AG04449 (cell line): ENCODE measurements at regions not wholly inside any gene's neighbourhood (a gene's known extent, or its start where the extent isn't known, plus 50 kb on each side); places are given as distances from the start of the nearest gene placed in this dataset.

Experiments used
- CTCF ChIA-PET: fragments of 350-600 bp; formaldehyde crosslinking; extraction: SDS; loops from one replicate; lab custom pipeline; 2021; ENCODE audit warnings: antibody characterized with exemption; lab: Yijun Ruan, JAX
- POLR2A ChIA-PET: fragments of 400-600, 350-600 bp; formaldehyde crosslinking; extraction: SDS; loops from one replicate; lab custom pipeline; 2020; ENCODE audit warnings: antibody characterized with exemption, inconsistent platforms; lab: Yijun Ruan, JAX
- DNase-seq: peaks from one replicate; pipeline ENCODE4 v3.0.0-alpha.2; 2010; ENCODE audit warnings: low read depth, low spot score
- H3K4me3 ChIP-seq: 2 replicates; pipeline ENCODE4 v1.5.1; 2011; ENCODE audit warnings: low read depth, mild to moderate bottlenecking, control low read depth, low read length
- TF ChIP-seq, protein P1 (sequence below): IDR thresholded peaks from one replicate; pipeline ENCODE4 v1.5.1; 2011; ENCODE audit warnings: mild to moderate bottlenecking, moderate library complexity, low read length, control low read depth, inconsistent platforms; ENCODE audit not compliant: insufficient read depth; ENCODE audit errors: missing control alignments

DNA sequence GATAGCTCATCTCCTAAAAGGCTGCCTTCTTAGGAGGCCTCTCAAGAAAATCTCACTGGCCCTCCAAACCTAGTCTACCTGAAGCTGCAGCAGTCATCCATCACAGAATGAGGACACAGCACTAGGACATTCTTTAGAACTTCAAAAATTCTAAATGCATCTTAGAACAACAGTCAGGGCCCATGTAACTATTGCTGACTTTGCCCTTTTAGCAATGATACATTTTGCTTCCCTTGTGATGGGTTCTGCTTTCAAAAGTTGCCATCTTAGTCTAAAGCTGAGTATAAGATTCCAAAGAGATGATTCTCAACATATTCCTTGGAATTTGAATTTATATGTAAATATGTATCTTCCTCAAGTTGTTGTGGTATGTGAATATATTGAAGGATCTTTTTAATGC lies 793.0 kb downstream of the RAB28 start:
- TF ChIP-seq, protein P1, sequence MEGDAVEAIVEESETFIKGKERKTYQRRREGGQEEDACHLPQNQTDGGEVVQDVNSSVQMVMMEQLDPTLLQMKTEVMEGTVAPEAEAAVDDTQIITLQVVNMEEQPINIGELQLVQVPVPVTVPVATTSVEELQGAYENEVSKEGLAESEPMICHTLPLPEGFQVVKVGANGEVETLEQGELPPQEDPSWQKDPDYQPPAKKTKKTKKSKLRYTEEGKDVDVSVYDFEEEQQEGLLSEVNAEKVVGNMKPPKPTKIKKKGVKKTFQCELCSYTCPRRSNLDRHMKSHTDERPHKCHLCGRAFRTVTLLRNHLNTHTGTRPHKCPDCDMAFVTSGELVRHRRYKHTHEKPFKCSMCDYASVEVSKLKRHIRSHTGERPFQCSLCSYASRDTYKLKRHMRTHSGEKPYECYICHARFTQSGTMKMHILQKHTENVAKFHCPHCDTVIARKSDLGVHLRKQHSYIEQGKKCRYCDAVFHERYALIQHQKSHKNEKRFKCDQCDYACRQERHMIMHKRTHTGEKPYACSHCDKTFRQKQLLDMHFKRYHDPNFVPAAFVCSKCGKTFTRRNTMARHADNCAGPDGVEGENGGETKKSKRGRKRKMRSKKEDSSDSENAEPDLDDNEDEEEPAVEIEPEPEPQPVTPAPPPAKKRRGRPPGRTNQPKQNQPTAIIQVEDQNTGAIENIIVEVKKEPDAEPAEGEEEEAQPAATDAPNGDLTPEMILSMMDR, result no peak
- CTCF ChIA-PET, result no interaction called here
- POLR2A ChIA-PET, result no interaction called here
- H3K4me3 ChIP-seq, result no peak overlapping the region
- DNase-seq, result no peak

DNA sequence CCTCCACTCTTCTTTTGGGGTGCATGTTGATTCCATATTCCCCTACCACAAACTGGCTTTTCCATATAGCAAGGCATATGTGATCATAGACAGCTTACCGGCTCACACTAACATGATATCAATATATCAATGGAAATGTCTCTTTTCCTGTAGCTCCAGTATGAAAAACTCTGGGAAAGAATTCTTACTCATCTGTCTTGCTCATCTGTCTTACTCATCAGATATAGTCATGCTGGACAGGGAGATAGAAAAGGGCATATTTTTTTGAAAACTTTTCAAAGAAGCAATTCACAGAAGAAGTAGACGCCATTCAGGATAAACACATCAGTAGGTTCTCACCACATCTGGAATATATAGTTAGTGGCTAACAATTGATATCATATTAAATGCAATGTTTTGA lies 794.7 kb downstream of the RAB28 start:
- ChIA-PET CTCF (no interaction called here), POLR2A (no interaction called here)
- no peak overlapping the region for H3K4me3 ChIP-seq
- no peak for DNase-seq
- TF ChIP-seq, protein P1, result no peak

DNA sequence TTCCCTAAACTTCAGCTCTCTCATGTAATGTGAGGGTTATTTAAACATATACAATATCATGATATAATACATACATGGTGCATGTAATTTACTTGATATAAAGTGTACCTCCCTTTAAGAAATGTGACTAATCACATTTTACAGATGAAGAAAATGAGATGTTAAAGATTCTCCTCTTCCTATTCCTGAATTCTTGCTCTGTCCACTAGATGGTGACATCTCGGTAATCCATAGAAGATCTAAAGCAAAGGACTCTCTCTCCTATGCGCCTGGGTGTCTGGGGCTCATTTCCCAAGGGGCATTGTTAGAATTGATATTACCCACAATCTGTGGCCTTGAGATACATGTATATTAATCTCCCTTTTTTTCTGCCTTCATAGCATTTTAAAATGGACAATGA lies 804.9 kb downstream of the RAB28 start:
- no peak overlapping the region for H3K4me3 ChIP-seq
- TF ChIP-seq, protein P1, result no peak
- no peak for DNase-seq
- POLR2A ChIA-PET, result no interaction called here
- CTCF ChIA-PET, result no interaction called here

DNA sequence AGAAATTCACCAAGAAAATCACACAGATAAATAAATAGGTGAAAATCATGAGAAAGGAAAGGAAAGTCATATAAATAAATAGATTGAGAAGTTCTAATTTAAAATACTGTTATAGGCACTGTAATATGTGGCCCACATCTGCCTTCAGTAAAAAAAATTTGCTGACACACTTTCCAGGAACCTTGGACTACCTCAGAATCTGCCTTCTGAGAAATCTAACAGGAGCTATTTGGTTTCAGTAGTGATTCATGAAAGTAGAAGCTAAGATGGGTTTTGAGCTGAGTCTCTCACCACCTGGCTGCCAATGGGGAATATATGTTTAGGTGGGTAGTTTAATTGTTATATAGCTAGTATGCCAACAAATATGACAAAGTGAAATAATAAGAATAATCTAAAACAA lies 810.0 kb downstream of the RAB28 start:
- CTCF ChIA-PET, result no interaction called here

DNA sequence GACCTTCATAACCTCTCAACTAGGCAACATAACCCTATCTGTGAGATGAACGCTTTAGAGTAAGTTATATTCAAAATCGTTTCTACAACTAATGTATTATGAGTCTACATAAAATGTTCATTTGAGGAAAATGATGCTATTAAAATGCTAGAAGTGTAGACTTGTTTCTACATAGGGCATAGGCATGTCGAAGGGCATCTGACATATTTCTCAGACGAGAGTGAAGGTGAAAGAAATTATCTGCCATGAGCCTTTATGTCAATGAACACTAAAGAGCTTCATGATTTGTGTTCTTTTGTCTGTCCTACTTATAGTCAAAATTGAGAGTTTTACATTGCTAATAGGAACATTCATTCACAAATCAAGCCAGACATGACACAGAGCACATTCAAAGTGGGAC lies 811.8 kb downstream of the RAB28 start:
- POLR2A ChIA-PET, result no interaction called here
- H3K4me3 ChIP-seq, result no peak overlapping the region
- CTCF ChIA-PET, result no interaction called here
- no peak for DNase-seq
- TF ChIP-seq, protein P1, result no peak

More for the DNA sequence above, 810.0 kb downstream of the RAB28 start:
- POLR2A ChIA-PET, result no interaction called here
- DNase-seq, result no peak
- TF ChIP-seq, protein P1, result no peak
- H3K4me3 ChIP-seq, result no peak overlapping the region

DNA sequence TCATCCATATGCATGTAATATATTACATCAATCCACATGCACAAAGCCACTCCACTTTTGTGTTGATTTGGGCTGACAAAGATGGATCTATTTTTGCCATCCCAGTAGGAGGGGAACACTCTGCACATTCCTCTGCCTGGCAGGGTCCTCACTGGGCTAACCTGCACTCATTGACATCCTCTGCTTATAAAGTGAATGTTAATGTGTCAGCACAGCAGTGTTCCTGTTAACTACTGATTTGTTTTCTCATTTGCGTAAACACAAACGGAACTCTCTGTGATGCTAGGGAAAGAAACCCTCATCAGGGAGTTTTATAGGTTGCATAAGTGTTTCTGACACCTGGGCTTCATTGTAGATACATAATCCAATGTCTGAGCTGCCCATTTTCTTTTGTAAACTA lies 826.0 kb downstream of the RAB28 start:
- no peak for DNase-seq
- H3K4me3 ChIP-seq, result no peak overlapping the region
- TF ChIP-seq, protein P1, result no peak
- ChIA-PET CTCF (no interaction called here), POLR2A (no interaction called here)
